DND-41 (cell line): ENCODE measurements at regions not wholly inside any gene's neighbourhood (a gene's known extent, or its start where the extent isn't known, plus 50 kb on each side); places are given as distances from the start of the nearest gene placed in this dataset.

Experiments
- CTCF ChIP-seq: IDR thresholded peaks from 2 replicates; pipeline ENCODE4 v1.5.1; 2012; ENCODE audit warnings: borderline replicate concordance, low read length, moderate library complexity, mild to moderate bottlenecking; ENCODE audit not compliant: poor library complexity, severe bottlenecking; ENCODE audit errors: extremely low read depth
- EZH2 ChIP-seq: IDR thresholded peaks from 3 replicates; pipeline ENCODE4 v1.6.1; 2012; ENCODE audit warnings: borderline replicate concordance, low read depth, mild to moderate bottlenecking, moderate library complexity, low read length, inconsistent platforms; ENCODE audit not compliant: severe bottlenecking

- no peak for TF ChIP-seq CTCF
- no peak for TF ChIP-seq EZH2
Measured at GRCh38 chr1:30171537-30172298, 551.7 kb downstream of the MATN1 start.
